Tibial nerve (tissue), 3 donors: ENCODE measurements at regions not wholly inside any gene's neighbourhood (a gene's known extent, or its start where the extent isn't known, plus 50 kb on each side); places are given as distances from the start of the nearest gene placed in this dataset.
"Not testable (repeated sequence)": the region's sequence is repeated elsewhere in the genome, so short reads cannot be mapped to it uniquely, and the experiment has no call there.

Experiments
- POLR2A ChIP-seq, 2 donors: fragments of 450-650 bp; IDR thresholded peaks; one replicate each; pipeline ENCODE4 v1.6.1; 2017; ENCODE audit warnings: antibody characterized with exemption in 2 of 2, mild to moderate bottlenecking in 2 of 2, moderate library complexity in 2 of 2
- TF ChIP-seq, protein P1 (sequence below), 5 experiments: fragments of 200-600 bp in 3 of 5; fragments of 450-650 bp in 2 of 5; sonication (generic) in 3 of 5; IDR thresholded peaks; one replicate each; pipeline ENCODE4 v1.5.1; 2016 to 2019; ENCODE audit warnings: antibody characterized with exemption in 5 of 5, mild to moderate bottlenecking in 3 of 5, moderate library complexity in 2 of 5

- TF ChIP-seq POLR2A (IDR thresholded peaks at IDR 0.05), result not testable (repeated sequence)
- TF ChIP-seq, protein P1, sequence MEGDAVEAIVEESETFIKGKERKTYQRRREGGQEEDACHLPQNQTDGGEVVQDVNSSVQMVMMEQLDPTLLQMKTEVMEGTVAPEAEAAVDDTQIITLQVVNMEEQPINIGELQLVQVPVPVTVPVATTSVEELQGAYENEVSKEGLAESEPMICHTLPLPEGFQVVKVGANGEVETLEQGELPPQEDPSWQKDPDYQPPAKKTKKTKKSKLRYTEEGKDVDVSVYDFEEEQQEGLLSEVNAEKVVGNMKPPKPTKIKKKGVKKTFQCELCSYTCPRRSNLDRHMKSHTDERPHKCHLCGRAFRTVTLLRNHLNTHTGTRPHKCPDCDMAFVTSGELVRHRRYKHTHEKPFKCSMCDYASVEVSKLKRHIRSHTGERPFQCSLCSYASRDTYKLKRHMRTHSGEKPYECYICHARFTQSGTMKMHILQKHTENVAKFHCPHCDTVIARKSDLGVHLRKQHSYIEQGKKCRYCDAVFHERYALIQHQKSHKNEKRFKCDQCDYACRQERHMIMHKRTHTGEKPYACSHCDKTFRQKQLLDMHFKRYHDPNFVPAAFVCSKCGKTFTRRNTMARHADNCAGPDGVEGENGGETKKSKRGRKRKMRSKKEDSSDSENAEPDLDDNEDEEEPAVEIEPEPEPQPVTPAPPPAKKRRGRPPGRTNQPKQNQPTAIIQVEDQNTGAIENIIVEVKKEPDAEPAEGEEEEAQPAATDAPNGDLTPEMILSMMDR (IDR thresholded peaks at IDR 0.05), result not testable (repeated sequence)
These were observed 66.9 kb upstream of the TSPY4 start for GRCh38 chrY:9270351-9270750.
